ENCODE measurements at regions not wholly inside any gene's neighbourhood (a gene's known extent, or its start where the extent isn't known, plus 50 kb on each side); places are given as distances from the start of the nearest gene placed in this dataset.
"Not testable (repeated sequence)": the region's sequence is repeated elsewhere in the genome, so short reads cannot be mapped to it uniquely, and the experiment has no call there.

DNA sequence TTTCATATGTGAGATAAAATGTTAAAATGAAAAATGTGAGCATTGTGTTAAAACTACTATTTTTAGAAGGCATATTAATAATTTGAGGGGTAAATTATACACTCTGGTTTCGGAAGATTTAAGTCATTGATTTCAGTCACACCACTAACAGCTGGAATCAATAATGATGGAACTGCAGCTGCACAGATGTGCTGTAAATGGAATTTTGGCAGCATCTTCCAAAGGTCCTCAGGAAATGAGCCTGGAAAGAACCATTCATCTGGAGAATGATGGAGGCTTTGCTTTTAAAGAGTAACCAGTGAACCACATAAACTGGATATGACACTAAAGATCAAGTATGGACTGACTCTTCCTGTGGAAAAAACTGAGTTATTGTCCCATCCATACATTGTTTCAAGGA, 759.0 kb upstream of the EPHA5 start:
- DNase-seq (ENCODE audit: low read depth in 2 of 2), result no peak

DNA sequence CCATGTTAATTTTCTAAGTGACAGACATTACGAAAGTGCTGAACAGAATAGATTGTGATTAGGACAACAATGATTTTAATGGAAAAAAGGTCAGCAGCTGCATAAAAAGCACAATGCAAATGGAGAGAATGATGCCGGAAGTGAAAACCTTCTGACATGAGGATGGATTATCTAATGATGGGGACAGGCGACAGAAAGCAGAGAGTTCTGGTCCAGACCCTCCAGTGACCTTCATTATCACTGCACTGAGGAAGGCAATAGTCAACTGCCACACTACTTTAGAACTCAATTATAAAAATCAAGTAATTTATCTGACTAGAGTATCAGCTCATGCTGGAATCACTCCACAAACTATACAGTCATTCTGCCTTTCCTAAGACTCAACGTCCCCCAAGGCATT, 746.1 kb upstream of the EPHA5 start:
- DNase-seq (ENCODE audit: low read depth in 2 of 2), result no peak

DNA sequence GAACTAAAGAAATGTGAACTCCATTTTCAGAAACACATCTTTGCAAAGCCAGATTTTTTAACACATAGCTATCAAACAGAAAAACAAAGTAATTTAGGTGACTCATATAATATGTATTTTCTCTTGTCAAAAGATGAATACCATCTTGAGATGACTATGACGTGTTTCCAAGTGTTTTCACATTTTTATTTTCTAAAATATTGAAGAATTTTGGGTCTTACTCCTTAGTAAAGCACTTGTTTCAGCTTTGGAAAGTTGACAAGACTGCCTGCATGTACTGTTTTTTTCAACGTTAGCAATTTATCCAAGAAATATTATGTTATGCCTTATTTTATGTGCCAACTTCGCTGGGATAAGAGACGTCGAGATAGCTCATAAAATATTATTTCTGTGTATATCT, 733.9 kb upstream of the EPHA5 start:
- DNase-seq (ENCODE audit: low read depth in 2 of 2), result no peak

DNA sequence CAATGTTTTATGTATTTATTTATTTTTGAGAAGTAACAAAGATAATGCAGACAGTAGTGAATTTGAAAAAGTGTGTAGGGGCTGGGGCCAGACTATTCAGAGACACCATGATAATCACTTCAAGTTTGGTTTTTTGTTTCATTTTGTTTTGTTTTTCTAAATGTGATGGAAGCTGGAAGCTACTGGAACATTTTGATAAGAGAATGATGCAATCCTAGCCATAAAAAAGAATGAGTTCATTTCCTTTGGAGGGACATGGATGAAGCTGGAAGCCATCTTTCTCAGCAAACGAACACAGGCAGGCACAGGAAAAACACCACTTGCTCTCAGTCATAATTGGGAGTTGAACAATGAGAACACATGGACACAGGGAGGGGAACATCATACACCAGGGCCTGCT, 706.6 kb upstream of the EPHA5 start:
- no peak for DNase-seq (ENCODE audit: low read depth in 2 of 2)

DNA sequence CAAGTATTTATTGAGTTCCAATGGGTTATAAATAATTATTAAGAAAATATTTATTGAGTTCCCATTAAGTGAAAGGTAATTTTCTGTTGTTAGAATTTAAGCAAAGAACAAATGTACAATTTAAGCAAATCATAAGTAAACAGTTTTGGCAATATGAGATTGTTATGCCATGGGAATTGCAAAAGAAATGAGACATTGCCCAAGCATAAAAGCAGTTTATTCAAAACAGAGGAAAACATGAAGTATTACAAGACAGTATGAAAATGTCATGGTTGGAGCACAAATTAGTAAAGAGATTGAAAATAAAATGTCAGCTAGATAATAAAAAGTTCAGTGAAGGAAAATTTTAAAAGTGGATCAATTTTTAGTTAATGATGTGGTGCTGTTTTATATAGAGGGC, 706.1 kb upstream of the EPHA5 start:
- no peak for DNase-seq (ENCODE audit: low read depth in 2 of 2)

DNA sequence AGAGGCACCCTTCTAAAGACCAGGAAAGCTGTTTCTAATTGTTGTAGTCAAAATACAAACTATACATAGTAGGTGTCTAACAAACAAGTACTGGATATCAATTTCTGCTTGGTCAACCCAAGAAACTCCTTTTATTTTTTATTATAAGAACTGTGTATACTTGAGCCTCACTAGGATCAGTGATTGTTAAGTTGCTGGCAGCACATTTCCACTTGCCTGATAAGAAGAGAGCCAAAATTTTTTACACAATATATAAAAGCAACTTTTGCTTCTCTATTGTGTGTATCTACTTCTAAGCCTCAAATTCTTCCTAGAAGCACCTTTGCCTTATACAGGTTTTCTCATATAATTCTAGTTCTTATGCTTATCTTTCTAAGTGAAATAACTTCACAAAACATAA, 703.0 kb upstream of the EPHA5 start:
- DNase-seq (ENCODE audit: low read depth in 2 of 2), result no peak

DNA sequence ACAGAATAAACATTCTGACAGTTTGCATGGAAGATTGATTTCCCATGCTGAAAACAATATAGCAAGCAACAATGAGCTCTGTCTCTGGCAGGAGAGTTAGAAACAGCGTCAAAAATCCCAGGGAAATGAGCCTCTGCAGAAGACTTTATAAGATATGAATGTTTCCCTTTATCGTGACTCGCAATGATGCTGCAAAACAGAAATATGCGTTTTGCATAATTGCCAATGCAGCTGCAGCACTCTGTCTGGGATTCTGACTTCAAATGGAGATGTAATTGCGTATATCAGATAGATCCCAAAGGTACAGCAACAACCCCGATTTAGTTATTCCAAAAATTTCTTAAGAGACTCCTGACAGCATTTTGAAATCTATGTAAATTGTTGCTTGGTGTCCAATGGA, 702.4 kb upstream of the EPHA5 start:
- DNase-seq (ENCODE audit: low read depth in 2 of 2), result no peak

DNA sequence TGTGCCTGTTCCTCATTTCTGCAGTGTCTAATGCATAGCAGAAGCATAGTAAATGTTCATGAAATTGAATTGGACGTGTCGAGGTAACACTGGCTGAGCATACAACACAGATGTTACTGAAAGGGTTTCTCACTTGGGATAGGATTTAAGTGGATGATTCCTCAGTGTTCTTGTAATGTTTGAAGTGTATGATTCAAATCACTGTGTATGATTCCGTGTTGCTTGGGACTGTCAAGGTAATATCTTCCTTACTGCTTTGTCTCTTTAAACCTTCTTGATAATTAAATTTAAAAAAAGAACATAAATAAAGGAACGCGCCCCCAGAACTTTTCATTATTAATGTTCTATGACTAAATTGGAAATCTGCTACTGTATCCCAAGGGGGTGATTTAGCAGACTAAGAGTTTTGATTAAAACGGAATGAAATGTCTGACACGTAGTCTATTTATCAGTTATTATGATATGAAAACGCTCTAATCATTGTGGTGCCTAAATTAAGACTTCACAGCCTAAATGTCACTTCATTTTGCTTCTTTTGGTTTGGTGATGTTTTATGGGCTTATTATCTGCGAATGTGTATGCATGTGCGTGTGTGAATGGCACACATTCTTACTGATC, 696.9 kb upstream of the EPHA5 start:
- no peak for DNase-seq (ENCODE audit: low read depth in 2 of 2)

DNA sequence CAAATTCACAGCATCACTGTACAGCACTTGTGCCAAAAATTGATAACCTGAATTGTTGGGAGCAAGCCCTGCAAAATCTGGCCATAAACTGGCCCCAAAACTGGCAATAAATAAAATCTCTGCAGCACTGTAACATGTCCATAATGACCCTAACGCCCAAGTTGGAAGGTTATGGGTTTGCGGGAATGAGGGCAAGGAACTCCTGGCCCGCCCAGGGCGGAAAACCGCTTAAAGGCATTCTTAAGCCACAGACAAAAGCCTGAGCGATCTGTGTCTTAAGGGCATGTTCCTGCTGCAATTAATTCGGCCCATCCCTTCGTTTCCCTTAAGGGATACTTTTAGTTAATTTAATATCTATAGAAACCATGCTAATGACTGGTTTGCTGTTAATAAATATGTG, 690.1 kb upstream of the EPHA5 start:
- not testable (repeated sequence) for DNase-seq (ENCODE audit: low read depth in 2 of 2)

DNA sequence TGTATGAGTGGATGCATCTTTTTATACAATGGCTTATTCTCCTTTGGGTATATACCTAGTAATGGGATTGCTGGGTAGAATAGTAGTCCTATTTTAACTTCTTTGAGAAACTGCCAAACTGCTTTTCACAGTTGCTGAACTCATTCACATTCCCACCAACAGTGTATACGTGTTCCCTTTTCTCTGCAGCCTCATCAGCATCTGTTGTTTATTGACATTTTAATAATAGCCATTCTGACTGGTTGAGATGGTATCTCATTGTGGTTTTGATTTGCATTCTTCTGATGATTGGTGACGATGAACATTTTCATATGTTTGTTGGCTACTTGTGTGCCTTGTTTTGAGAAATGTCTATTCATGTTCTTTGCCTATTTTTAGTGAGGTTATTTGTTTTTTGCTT, 687.0 kb upstream of the EPHA5 start:
- no peak for DNase-seq (ENCODE audit: low read depth in 2 of 2)

DNA sequence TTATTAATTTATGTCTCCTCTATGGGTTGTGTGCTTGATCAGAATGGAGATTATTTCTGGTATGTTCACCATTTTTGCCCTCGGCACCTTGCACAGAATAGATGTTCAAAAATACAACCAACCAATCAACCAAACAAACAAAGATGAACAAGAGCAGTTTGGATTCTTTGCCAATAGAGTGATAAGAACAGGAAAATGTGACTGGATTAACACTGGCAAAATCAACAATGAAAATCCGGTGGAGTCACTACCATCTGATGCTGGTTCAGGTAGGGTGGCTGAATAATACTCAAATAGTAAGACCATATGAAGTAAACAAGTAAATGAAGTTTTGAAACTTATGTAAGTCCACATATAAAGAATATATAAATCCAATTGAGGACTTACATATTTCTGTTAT, 685.0 kb upstream of the EPHA5 start:
- DNase-seq (ENCODE audit: low read depth in 2 of 2), result no peak

DNA sequence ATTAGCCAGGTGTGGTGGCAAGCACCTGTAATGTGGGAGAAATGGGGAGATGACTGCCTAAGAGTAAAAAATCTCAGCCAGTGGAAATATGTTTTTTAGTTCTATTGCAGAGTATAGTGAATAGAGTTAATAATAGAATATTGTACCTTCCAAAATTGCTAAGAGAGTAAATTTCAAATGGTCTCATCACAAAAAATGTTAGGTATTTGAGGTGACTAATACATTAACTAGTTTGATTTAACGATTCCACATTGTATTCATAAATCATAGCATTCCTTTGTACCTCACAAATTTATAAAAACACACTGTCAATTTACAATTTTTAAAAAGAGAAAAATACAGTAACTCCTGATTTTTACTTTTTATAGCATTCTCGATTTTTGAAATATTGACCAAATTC, 681.5 kb upstream of the EPHA5 start:
- no peak for DNase-seq (ENCODE audit: low read depth in 2 of 2)

DNA sequence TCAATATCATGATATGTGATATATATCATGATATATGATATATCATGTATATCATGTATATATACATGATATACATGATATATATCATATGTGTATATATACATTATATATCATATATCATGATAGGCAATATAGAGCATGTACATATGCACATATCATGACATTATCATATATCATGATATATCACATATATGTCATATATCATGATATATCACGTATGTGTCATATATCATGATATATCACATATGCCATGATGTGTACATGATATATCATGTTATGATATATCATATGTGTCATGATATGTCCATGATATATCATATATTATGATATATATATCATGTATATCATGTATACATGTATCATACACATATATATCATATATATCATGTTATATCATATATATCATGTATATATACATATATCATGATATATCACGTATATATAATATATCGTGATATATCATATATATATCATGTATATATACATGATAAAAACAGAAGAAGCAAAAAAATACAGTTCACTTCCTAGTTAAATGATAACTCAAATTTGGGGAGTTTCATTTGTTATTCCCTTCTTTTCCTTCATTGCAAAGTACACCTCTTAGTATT, 670.1 kb upstream of the EPHA5 start:
- no peak for DNase-seq (ENCODE audit: low read depth in 2 of 2)

DNA sequence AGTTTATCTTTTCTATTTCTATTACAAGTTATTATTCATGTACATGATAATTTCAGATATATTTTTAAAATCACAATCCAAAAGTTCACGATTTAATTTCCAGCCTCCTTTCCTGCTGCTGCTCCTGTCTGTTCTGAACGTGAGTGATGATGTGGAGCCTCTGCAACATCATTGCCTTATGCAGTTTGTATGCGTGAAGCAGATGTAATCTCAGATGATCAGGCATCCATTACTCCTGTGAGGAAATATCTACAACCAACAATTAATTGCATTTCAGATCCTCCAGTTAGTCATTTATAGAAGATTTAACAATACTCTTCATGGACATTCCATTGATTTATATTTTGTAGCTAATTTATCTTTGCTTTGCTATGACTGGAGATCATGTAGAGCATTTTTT, 668.7 kb upstream of the EPHA5 start:
- DNase-seq (ENCODE audit: low read depth in 2 of 2), result no peak

DNA sequence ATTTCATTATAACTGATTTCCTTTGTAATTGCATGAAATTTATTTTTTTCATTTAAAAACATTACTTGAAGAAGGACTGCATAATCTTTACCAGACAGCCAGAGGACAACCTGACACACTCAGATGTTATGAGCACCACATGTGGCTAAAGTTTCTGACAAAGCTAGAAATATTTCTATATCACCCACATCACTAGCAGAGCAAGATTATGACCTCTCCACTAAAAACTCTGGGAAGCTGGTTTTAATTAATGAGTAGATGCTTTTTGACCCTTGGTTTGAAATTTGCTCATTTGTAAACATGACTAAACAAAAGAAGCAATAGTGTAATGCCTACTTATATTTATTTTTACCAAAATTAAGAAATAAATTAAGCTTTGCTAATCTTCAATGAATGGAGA, 661.5 kb upstream of the EPHA5 start:
- no peak for DNase-seq (ENCODE audit: low read depth in 2 of 2)

DNA sequence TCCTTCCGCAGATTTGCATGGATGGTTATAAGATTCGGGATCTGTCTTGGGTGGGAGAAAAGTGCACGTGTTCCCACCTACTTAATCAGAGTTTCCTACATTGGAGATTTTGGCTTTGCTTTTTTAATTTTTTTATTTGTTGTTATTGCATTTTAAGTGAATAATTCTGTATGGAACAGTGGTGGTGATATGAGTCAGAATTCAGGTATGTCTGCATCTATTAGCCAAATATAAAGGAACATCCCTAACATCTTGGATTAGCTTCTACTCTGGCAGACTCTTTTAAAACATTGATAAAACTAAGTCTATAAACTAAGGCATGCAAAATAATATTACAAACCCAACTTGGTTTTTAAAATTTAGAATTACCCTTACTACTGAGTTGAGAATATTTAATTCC, 659.8 kb upstream of the EPHA5 start:
- no peak for DNase-seq (ENCODE audit: low read depth in 2 of 2)

DNA sequence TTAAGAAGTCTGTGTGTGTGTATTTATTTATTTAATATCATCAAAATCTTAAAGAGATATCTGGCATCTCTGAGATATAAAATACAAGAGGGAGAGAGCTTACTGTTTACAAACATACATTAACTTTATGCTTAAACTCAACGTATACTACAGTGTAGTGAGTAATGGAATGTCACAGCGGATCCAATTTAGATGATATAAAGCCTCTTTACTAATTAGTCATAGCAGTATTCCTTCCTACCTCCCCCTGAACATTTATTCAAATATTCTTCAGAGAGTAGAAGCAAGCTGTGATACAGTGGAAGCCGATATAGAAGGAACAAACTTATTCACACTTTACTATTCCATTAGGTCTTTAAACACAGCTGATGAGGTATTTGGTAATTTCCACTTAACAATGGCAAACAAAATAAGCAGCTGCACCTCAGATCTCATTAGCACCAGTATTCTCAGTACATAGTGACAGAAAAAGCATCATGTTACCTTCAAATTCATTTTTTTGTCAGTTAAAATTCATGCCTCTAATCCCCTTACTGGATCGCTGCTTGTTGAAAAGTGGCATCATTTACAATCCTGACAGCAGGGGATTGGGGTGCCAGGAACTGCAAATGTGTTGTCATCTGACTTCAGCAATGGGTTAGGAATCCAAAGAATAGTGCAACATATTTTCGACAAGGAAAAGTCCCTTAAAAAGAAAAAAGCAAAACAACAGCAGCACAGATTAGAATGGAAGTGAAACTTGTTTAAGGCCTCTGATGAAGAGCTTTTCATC, 658.7 kb upstream of the EPHA5 start:
- no peak for DNase-seq (ENCODE audit: low read depth in 2 of 2)

DNA sequence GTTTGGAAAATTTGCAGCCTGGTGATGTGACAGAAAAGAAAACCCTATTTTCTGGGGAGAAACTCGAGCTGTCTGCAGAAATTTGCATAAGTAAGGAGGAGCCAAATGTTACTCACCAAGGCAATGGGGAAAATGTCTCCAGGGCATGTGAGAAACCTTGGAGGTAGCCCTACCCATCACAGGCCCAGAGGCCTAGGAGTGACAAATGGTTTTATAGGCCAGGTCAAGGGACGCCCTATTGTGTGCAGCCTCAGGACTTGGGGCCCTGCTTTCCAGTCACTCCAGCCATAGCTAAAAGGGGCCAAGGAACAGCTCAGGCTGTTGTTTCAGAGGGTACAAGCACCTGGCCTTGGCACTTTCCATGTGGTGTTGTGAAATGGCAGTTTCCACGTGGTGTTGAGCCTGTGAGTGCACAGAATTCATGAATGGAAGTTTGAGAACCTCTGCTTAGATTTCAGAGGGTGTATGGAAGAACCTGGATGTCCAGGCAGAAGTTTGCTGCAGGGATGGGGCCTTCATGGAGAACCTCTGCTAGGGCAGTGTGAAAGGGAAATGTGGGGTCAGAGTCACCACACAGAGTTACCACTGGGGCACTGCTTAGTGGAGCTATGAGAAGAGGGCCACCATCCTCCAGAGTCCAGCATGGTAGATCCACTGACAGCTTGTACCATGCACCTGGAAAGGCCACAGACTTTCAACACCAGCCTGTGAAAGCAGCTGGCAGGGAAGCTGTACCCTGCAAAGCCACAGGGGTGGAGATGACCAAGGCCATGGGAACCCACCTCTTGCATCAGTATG, 637.6 kb upstream of the EPHA5 start:
- no peak for DNase-seq (ENCODE audit: low read depth in 2 of 2)

DNA sequence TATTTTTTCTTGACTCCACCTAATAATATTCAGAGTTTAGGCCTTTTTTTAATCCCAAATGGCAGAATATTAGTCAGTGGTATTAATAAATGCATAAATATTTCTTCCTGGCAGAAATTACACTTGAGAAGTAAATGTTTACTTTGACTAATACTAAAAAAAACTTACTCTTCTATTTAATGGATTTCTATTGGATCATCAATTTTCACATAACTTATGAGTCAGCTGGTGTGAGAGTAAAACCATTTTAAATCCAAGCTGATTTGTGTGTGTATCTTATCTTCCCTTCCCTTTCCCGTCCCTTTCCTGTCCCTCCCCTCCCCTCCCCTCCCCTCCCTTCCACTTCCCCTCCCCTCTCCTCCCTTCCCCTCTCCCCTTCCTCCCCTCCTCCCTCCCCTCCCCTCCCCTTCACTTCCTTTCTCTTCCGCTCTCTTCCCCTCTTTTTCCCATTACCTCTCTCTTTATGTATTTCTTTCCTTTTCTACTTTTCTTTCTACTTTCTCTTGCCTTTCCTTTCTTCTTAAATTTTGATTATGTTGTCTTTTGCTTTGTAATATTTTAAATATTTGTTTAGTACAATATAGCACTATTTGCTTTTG, 630.1 kb upstream of the EPHA5 start:
- DNase-seq (ENCODE audit: low read depth in 2 of 2), result no peak

DNA sequence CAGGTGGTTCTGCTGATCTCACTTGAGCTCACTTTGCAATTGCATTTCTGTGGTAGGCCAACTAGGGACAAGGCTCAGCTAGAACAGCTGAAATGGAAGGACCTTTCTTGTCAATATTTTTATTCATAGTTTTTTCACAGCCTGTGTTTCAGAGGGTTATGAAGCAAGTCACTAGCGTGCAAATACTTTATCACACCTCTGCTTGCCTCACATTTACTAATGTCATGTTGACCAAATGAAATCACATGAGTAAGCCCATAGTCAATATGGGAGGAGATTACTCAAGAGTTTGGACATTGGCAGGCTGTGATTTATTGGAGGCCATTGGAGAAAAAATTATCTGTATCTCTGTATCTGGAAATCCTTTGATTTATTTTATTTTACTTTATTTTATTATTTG, 628.3 kb upstream of the EPHA5 start:
- no peak for DNase-seq (ENCODE audit: low read depth in 2 of 2)

DNA sequence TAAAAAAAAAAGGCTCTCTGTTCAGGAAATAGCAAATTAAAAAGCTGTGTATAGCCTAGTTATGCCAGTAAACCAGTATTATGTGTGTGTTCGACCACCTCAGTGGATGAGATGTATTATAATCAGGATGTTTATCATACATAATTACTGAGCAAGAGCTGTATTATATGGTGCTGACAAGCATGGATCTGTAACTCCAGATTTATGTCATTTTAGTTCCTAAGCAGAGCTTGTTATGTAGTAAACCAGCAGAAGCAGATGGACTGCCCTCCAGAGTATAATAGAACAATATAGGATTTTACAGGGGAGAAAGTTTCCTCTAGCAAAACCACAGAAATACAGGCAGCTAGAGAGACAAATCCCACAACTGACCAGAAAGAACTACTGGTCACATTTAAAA, 627.4 kb upstream of the EPHA5 start:
- DNase-seq (ENCODE audit: low read depth in 2 of 2), result no peak

DNA sequence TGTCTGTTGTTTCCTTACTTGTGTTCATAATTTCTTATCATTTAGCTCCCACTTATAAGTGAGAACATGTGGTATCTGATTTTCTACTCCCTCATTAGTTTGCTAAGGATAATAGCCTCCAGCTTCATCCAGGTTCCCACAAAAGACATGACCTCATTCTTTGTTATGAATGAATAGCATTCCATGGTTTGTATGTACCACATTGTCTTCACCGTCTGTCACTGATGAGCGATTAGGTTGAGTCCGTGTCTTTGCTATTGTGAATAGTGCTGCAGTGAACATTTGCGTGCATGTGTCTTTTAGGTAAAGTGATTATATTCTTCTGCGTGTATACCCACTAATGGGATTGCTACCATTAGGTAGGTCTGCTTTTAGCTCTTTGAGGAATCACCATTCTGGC, 624.3 kb upstream of the EPHA5 start:
- DNase-seq (ENCODE audit: low read depth in 2 of 2), result no peak

Measured in stimulated activated CD8-positive, alpha-beta memory T cell treated with anti-CD3 and anti-CD28 coated beads, Interleukin-7, amount 100 ng/mL, for 1 hour (primary cell).